ENCODE measurements at regions not wholly inside any gene's neighbourhood (a gene's known extent, or its start where the extent isn't known, plus 50 kb on each side); places are given as distances from the start of the nearest gene placed in this dataset.

DNA sequence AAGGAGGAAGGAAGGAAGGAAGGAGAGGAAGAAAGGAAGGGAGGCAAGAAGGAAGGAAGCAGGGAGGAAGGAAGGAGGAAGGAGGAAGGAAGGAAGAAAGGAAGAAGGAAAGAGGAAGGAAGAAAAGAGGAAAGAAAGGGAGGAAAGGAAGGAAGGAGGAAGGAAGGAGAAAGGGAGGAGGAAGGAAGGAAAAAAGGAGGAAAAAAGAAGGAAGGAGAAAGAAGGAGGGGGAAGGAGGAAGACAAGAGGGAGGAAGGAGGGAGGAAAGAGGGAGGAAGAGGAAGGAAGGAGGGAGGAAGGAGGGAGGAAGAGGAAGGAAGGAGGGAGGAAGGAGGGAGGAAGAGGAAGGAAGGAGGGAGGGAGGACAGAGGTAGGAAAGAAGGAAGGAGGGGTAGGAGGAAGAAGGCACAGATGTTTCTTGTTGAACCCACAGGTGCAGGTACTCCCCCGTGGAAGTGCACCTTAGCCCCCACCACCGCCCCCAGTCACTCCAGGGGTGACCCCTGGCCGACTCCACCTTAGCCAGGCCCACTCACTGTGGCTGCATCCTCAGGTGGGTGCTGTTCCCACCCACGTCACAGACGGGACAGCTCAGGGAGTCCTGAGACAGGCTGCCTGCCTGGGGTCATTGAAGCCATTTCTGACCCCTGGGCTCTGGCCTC lies 57.9 kb upstream of the TTC34 start:
- Histone ChIP-seq H3K4me1 (no peaks in the 10 kb centered on the region), H3K27me3 (peaks cover 20 to 42% (median 41%) of the 10 kb centered on the region in 3 donors), H3K27ac (no peak overlapping the region), H3K9me3 (no peaks in the 10 kb centered on the region), H3K36me3 (no peaks in the 10 kb centered on the region), H3K4me3 (no peak overlapping the region)
- no peak for TF ChIP-seq POLR2A (IDR thresholded peaks at IDR 0.05)
- TF ChIP-seq, protein P1, sequence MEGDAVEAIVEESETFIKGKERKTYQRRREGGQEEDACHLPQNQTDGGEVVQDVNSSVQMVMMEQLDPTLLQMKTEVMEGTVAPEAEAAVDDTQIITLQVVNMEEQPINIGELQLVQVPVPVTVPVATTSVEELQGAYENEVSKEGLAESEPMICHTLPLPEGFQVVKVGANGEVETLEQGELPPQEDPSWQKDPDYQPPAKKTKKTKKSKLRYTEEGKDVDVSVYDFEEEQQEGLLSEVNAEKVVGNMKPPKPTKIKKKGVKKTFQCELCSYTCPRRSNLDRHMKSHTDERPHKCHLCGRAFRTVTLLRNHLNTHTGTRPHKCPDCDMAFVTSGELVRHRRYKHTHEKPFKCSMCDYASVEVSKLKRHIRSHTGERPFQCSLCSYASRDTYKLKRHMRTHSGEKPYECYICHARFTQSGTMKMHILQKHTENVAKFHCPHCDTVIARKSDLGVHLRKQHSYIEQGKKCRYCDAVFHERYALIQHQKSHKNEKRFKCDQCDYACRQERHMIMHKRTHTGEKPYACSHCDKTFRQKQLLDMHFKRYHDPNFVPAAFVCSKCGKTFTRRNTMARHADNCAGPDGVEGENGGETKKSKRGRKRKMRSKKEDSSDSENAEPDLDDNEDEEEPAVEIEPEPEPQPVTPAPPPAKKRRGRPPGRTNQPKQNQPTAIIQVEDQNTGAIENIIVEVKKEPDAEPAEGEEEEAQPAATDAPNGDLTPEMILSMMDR (IDR thresholded peaks at IDR 0.05 in 4 of 5, conservative IDR thresholded peaks at IDR 0.05 in 1 of 5): no peak
- in situ Hi-C loops (cut with MboI; ENCODE audit: low sequenced_read_pairs in 4 of 4) (no loop called here), intact Hi-C loops (cut with DNase I; ENCODE audit: low total_unique reads) (no loop called here)
- no peak for DNase-seq
- no peak for ATAC-seq

DNA sequence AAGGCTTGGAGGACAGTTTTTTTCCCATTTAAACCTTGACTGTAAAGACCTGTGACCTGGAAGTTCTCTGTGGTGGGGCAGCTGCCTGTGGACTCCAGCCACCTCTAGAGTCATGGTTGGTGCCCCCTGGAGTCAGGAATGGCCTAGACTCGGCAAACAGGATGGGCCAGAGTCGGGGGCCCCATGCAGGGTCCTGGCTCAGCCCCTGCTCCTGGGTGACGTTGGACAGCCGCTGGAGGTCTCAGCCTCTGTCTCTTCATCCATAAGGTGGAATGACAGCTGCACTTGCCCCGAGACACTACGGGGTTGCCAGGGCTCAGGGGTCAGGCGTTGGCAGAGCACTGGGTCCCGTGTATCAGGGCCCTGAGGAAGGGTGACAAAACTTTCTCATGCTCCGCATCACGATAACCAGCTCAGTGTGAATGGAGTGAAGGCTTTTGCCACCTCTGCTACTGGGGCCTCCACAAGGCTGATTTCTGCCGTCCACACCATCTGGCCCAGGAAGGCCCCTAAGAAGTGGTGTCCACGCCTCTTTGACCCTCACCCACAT lies 58.5 kb upstream of the TTC34 start:
- ATAC-seq (no peak), DNase-seq (no peak)
- intact Hi-C loops (cut with DNase I; ENCODE audit: low total_unique reads) (no loop called here), in situ Hi-C loops (cut with MboI; ENCODE audit: low sequenced_read_pairs in 4 of 4) (no loop called here)
- H3K27me3 ChIP-seq: peaks cover 15 to 41% (median 38%) of the 10 kb centered on the region in 3 donors
- no peak for TF ChIP-seq POLR2A (IDR thresholded peaks at IDR 0.05)
- TF ChIP-seq, protein P1 (IDR thresholded peaks at IDR 0.05 in 4 of 5, conservative IDR thresholded peaks at IDR 0.05 in 1 of 5): no peak
- no peaks in the 10 kb centered on the region for H3K9me3 ChIP-seq
- no peak overlapping the region for H3K4me3 ChIP-seq
- no peaks in the 10 kb centered on the region for H3K4me1 ChIP-seq
- no peaks in the 10 kb centered on the region for H3K36me3 ChIP-seq
- H3K27ac ChIP-seq: no peak overlapping the region

DNA sequence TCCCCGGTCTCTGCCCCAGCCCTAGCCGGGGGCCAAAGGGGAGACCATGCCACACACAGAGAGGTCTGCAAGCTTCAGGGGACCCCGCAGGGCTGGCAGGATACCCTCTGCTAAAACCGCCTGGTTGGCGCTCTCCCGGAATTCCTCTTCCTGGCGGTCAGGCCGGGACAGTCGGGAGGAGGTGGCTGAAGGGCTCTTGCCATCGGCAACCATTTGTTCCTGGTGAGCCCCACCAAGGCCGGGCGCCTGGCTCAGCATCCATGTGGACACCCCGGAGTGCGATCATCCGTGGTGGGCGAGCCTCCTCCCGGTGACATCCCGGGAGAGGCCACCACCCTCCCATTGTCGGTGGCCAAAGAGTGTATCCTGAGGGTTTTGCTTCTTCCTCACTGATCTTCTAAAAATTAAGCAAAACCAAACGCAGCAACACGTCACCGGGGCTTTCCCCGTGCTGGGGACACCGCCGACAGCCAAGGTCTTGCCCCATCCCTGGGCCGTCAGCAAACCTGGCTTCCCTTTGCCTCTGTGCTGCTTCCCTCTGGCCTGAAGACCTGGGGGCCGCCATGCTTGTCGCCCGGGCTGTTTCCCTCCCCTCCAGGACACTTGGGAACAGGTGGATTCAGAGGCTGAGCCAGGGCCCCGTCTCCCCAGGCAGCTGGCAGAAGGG lies 59.1 kb upstream of the TTC34 start:
- peaks cover 14 to 35% (median 31%) of the 10 kb centered on the region in 3 donors for H3K27me3 ChIP-seq

DNA sequence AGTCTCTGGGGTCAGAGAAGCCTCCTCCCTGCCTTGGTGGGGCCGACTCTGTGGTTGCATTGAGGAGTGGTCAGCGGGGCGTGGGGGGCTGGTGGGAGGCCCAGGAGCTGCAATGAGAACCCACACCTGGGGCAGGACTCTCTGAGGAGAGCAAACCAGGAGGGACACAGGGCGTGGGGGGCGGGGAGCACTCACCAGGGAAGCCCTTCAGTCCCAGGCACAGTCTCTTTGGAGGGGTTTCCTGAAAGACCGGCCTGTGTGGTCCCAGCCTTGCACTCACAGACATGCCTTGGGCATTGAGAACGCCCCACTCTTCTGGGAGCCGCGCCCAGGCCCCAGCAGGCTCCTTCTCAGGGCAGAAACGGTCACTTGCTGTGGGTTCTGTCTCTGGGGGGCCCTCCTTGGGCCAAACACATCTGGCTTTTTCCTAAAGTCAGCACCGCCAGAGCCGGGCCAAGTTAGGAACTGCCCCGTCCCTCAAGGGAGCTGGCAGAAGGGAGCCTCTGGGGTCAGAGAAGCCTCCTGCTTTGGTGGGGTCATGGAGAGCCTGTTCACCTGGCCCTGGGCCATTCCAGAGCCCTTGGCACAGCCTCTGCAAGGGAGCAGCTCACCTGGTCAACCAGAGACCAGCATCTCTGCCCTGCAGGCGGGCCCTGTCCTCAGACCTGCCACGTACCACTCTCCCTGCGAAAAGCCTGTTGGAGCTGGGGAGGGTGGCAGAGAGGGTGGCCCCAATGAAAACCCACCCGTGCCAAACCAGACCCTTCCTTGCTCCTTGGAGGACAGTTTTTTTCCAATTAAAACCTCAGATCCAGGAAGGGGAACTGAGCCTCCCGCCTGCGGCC lies 59.9 kb upstream of the TTC34 start:
- peaks cover 8 to 33% (median 23%) of the 10 kb centered on the region in 3 donors for H3K27me3 ChIP-seq
- TF ChIP-seq, protein P1 (IDR thresholded peaks at IDR 0.05 in 4 of 5, conservative IDR thresholded peaks at IDR 0.05 in 1 of 5): no peak
- TF ChIP-seq POLR2A (IDR thresholded peaks at IDR 0.05): no peak
- intact Hi-C loops (cut with DNase I; ENCODE audit: low total_unique reads): no loop called here

More for the DNA sequence above, 59.1 kb upstream of the TTC34 start:
- Histone ChIP-seq H3K4me1 (no peaks in the 10 kb centered on the region), H3K36me3 (no peaks in the 10 kb centered on the region), H3K4me3 (no peak overlapping the region), H3K9me3 (no peaks in the 10 kb centered on the region), H3K27ac (no peak overlapping the region)
- no peak for DNase-seq
- in situ Hi-C loops (cut with MboI; ENCODE audit: low sequenced_read_pairs in 4 of 4) (no loop called here), intact Hi-C loops (cut with DNase I; ENCODE audit: low total_unique reads) (no loop called here)
- TF ChIP-seq, protein P1 (IDR thresholded peaks at IDR 0.05 in 4 of 5, conservative IDR thresholded peaks at IDR 0.05 in 1 of 5): no peak
- no peak for TF ChIP-seq POLR2A (IDR thresholded peaks at IDR 0.05)
- no peak for ATAC-seq

More for the DNA sequence above, 59.9 kb upstream of the TTC34 start:
- no peak for ATAC-seq
- DNase-seq: no peak
- in situ Hi-C loops (cut with MboI; ENCODE audit: low sequenced_read_pairs in 4 of 4): no loop called here
- Histone ChIP-seq H3K4me1 (no peaks in the 10 kb centered on the region), H3K4me3 (no peak overlapping the region), H3K27ac (no peak overlapping the region), H3K9me3 (no peaks in the 10 kb centered on the region), H3K36me3 (no peaks in the 10 kb centered on the region)

Data from gastrocnemius medialis (tissue), 4 donors.